ENCODE measurements at regions not wholly inside any gene's neighbourhood (a gene's known extent, or its start where the extent isn't known, plus 50 kb on each side); places are given as distances from the start of the nearest gene placed in this dataset.

DNA sequence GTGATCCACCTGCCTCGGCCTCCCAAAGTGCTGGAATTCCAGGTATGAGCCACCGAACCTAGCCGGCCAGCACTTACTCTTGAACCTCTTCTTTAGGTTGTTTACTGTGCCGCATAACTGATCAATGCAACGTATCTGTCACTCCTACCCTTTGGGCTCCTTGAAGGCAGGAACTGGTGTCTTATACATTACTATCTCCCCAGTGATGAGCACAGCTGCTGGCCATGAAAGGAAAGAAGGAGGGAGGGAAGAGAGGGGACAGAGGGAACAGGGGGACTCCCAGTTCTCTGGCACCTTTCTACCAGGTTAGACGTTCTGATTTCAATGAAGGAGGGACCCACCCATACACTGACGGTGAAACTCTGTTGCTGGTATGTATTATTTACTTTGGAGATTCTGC lies 111.8 kb upstream of the NANOS1 start:
- Histone ChIP-seq H3K27ac (no peak overlapping the region), H3K4me3 (no peak overlapping the region), H3K36me3 (replicated peaks in 1 of 2; ENCODE audit: insufficient read depth in 1 of 2, low read depth in 2 of 2) (no peaks in the 10 kb centered on the region), H3K9me3 (no peaks in the 10 kb centered on the region), H3K4me1 (peaks cover 4% of the 10 kb centered on the region), H3K27me3 (no peaks in the 10 kb centered on the region)
- ATAC-seq (no peak), DNase-seq (no peak)
- intact Hi-C loops (cut with DNase I): no loop called here
- WGBS, 2 donors: 67 to 77% methylated on average over 7 of the region's 7 CpGs
- TF ChIP-seq POLR2A (IDR thresholded peaks at IDR 0.05): no peak
- TF ChIP-seq, protein P1, sequence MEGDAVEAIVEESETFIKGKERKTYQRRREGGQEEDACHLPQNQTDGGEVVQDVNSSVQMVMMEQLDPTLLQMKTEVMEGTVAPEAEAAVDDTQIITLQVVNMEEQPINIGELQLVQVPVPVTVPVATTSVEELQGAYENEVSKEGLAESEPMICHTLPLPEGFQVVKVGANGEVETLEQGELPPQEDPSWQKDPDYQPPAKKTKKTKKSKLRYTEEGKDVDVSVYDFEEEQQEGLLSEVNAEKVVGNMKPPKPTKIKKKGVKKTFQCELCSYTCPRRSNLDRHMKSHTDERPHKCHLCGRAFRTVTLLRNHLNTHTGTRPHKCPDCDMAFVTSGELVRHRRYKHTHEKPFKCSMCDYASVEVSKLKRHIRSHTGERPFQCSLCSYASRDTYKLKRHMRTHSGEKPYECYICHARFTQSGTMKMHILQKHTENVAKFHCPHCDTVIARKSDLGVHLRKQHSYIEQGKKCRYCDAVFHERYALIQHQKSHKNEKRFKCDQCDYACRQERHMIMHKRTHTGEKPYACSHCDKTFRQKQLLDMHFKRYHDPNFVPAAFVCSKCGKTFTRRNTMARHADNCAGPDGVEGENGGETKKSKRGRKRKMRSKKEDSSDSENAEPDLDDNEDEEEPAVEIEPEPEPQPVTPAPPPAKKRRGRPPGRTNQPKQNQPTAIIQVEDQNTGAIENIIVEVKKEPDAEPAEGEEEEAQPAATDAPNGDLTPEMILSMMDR (IDR thresholded peaks at IDR 0.05): no peak

DNA sequence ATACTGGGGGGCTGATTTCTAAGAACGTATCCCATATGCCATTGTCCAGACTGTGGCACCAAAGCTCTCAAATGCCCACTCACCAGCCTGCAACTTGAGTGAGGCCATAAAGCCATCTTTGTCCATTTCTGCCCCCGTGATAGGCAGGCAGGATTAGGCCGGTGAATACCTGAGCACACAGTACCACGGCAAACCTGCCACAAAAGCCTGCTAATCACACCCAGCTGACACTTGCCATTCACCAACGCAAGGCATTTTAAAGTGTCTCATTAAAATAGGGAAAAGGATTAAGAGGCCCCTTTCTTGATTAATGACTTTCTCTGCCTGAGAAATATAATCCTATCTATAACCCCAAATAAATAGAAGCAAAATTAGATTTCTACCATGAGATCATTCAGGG lies 111.4 kb upstream of the NANOS1 start:
- no peak for ATAC-seq
- TF ChIP-seq, protein P1 (IDR thresholded peaks at IDR 0.05): no peak
- TF ChIP-seq POLR2A (IDR thresholded peaks at IDR 0.05): no peak
- no peaks in the 10 kb centered on the region for H3K27me3 ChIP-seq
- no peak overlapping the region for H3K4me3 ChIP-seq
- H3K27ac ChIP-seq: no peak overlapping the region
- H3K36me3 ChIP-seq (replicated peaks in 1 of 2; ENCODE audit: insufficient read depth in 1 of 2, low read depth in 2 of 2): no peaks in the 10 kb centered on the region
- 64 to 74% methylated on average over 5 of the region's 5 CpGs for WGBS, 2 donors
- H3K9me3 ChIP-seq: no peaks in the 10 kb centered on the region
- DNase-seq: no peak
- peaks cover under 1% of the 10 kb centered on the region for H3K4me1 ChIP-seq
- intact Hi-C loops (cut with DNase I): no loop called here

DNA sequence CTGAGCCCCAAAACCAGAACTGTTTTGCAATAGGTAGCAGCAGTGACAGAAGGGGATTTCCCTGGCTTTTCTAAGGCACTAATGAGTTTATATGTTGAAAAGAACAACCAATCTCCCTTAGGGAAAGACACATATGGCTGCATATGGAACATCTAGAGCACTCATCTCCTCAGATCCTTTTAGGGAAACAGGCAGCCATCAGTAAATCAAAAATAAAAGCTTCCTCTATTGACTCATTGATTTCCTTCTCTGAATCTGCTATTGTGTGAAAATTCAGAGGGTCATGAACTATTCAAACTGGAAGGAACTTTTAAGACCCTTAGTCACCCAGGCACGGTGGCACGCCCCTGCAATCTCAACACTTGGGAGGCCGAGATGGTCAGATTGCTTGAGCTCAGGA lies 110.9 kb upstream of the NANOS1 start:
- Histone ChIP-seq H3K36me3 (replicated peaks in 1 of 2; ENCODE audit: insufficient read depth in 1 of 2, low read depth in 2 of 2) (no peaks in the 10 kb centered on the region), H3K9me3 (no peaks in the 10 kb centered on the region), H3K27ac (no peak overlapping the region), H3K27me3 (no peaks in the 10 kb centered on the region), H3K4me3 (no peak overlapping the region), H3K4me1 (no peaks in the 10 kb centered on the region)
- 66 to 72% methylated on average over 3 of the region's 3 CpGs for WGBS, 2 donors
- DNase-seq (no peak), ATAC-seq (no peak)
- intact Hi-C loops (cut with DNase I): no loop called here
- no peak for TF ChIP-seq POLR2A (IDR thresholded peaks at IDR 0.05)

DNA sequence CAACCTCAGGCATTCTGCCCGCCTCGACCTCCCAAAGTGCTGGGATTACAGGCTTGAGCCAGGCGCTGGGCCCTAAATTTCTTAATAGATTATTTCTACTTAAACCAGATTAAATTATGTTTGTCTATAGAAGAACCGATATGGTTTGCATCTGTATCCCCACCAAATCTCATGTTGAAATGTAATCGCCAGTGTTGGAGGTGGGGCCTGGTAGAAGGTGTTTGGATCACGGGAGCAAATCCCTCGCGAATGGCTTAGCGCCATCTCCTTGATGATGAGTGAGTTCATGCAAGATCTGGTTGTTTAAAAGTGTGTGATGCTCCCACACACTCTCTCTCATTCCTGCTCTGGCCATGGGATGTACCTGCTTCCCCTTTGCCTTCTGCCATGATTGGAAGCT lies 109.3 kb upstream of the NANOS1 start:
- whole genome bisulfite sequencing, 2 donors: 90 to 93% methylated on average over 9 of the region's 9 CpGs
- Histone ChIP-seq H3K9me3 (no peaks in the 10 kb centered on the region), H3K4me1 (no peaks in the 10 kb centered on the region), H3K36me3 (replicated peaks in 1 of 2; ENCODE audit: insufficient read depth in 1 of 2, low read depth in 2 of 2) (no peaks in the 10 kb centered on the region), H3K27me3 (no peaks in the 10 kb centered on the region), H3K4me3 (no peak overlapping the region), H3K27ac (no peak overlapping the region)
- no peak for DNase-seq
- no peak for ATAC-seq
- intact Hi-C loops (cut with DNase I): no loop called here
- no peak for TF ChIP-seq POLR2A (IDR thresholded peaks at IDR 0.05)
- TF ChIP-seq, protein P1 (IDR thresholded peaks at IDR 0.05): no peak

DNA sequence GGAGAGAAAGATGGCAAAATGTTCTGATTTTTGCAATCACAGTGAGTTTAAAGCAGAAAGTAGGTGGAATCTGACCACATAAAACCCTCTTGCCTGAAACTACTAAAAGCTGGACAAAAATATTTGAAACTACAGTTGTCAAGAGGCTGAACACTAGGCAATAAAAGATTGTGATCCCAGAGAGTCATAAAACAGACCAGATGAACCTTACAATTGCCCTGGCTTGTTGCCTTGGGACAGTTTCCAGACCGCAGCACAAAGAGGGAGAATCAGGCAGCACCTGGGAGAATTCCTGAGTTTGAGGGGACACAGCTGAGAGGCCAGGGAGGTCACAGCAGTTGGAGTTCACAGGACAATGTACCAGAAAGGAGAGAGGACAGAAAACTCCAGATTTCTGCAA lies 107.3 kb upstream of the NANOS1 start:
- no peak for DNase-seq
- Histone ChIP-seq H3K27ac (no peak overlapping the region), H3K4me1 (no peaks in the 10 kb centered on the region), H3K9me3 (no peaks in the 10 kb centered on the region), H3K4me3 (no peak overlapping the region), H3K36me3 (replicated peaks in 1 of 2; ENCODE audit: insufficient read depth in 1 of 2, low read depth in 2 of 2) (no peaks in the 10 kb centered on the region), H3K27me3 (no peaks in the 10 kb centered on the region)
- ATAC-seq: no peak
- TF ChIP-seq, protein P1 (IDR thresholded peaks at IDR 0.05): no peak
- TF ChIP-seq POLR2A (IDR thresholded peaks at IDR 0.05): no peak
- intact Hi-C loops (cut with DNase I): no loop called here
- 41 to 56% methylated on average over 1 of the region's 1 CpG for WGBS, 2 donors
